HG02970 (cell line): ENCODE measurements at regions not wholly inside any gene's neighbourhood (a gene's known extent, or its start where the extent isn't known, plus 50 kb on each side); places are given as distances from the start of the nearest gene placed in this dataset.

Source experiments
- ATAC-seq: cut with Tn5 transposase; IDR thresholded peaks from one replicate; pipeline ENCODE4 v1.9.1; 2021; ENCODE audit warnings: mild to moderate bottlenecking, moderate library complexity, moderate number of reproducible peaks; ENCODE audit not compliant: unreplicated experiment, low FRiP score

GRCh38 chr6:80404889-80405288 is 298.4 kb downstream of the BCKDHB start:
- ATAC-seq = no peak

GRCh38 chr6:80403365-80403764 is 296.9 kb downstream of the BCKDHB start:
- no peak for ATAC-seq

- no peak for ATAC-seq
Observed at GRCh38 chr6:80402266-80402665, 295.8 kb downstream of the BCKDHB start.
